K562 (cell line): ENCODE measurements at regions not wholly inside any gene's neighbourhood (a gene's known extent, or its start where the extent isn't known, plus 50 kb on each side); places are given as distances from the start of the nearest gene placed in this dataset.
"Not testable (repeated sequence)": the region's sequence is repeated elsewhere in the genome, so short reads cannot be mapped to it uniquely, and the experiment has no call there.

Source experiments
- CHD2 ChIP-seq: IDR thresholded peaks from 2 replicates; pipeline ENCODE4 v1.6.1; 2011; ENCODE audit warnings: low read depth, low read length
- GABPA ChIP-seq: fragments of 200-800 bp; sonication (Bioruptor generic); conservative IDR thresholded peaks from 2 replicates; pipeline ENCODE4 v1.6.1; 2016; ENCODE audit warnings: low read depth, missing genetic modification characterization, missing compliant biosample characterization
- HDAC2 ChIP-seq: fragments of 450-650 bp; IDR thresholded peaks from 2 replicates; pipeline ENCODE4 v1.6.1; 2016; ENCODE audit warnings: mild to moderate bottlenecking
- ZZZ3 ChIP-seq: fragments of 450-650 bp; IDR thresholded peaks from 2 replicates; pipeline ENCODE4 v1.6.1; 2016; ENCODE audit warnings: antibody characterized with exemption, mild to moderate bottlenecking, moderate library complexity
- TF ChIP-seq, protein P1 (sequence below): fragments of 250-450 bp; sonication (Bioruptor Pico); IDR thresholded peaks from 2 replicates; pipeline ENCODE4 v1.8.0; 2022; ENCODE audit warnings: inconsistent platforms, mild to moderate bottlenecking, moderate library complexity, borderline replicate concordance

DNA sequence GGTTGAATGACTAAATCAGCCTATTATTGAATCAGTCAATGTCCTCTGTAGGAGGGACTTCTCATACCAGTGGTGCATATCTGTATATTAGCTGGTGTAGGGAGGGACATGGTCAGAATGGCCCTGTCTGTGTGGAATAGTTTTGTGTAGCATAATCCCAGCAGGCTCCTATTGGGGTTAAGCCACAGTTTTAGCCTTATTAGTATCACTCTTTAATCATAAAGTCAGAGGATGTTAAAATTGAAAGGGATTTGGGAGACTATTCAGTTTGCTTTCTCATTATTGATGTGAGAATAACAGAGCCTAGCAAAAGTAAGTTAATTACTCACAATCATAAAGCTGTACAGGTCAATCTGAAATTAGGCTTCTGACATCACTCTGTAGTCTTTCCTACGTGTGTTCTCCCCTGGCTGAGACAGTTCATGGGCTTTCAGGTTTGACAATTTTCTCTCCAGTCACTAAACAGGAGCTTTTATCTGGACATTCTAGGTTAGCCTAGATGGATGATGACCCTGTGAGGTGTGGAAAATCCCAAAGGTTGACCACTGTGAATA, 99.2 kb upstream of the ERV3-1 start:
- TF ChIP-seq CHD2, GABPA, ZZZ3, HDAC2: not testable (repeated sequence)
- TF ChIP-seq, protein P1, sequence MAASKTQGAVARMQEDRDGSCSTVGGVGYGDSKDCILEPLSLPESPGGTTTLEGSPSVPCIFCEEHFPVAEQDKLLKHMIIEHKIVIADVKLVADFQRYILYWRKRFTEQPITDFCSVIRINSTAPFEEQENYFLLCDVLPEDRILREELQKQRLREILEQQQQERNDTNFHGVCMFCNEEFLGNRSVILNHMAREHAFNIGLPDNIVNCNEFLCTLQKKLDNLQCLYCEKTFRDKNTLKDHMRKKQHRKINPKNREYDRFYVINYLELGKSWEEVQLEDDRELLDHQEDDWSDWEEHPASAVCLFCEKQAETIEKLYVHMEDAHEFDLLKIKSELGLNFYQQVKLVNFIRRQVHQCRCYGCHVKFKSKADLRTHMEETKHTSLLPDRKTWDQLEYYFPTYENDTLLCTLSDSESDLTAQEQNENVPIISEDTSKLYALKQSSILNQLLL (CRISPR knock-in tag): not testable (repeated sequence)
